IPS-20b (cell line): ENCODE measurements at regions not wholly inside any gene's neighbourhood (a gene's known extent, or its start where the extent isn't known, plus 50 kb on each side); places are given as distances from the start of the nearest gene placed in this dataset.

ENCODE experiments used
- H3K27ac ChIP-seq: one replicate; pipeline ENCODE4 v1.5.1; 2013; ENCODE audit warnings: low read length
- H3K27me3 ChIP-seq: 2 replicates; pipeline ENCODE4 v1.6.1; 2013; ENCODE audit warnings: mild to moderate bottlenecking, low read length, inconsistent platforms; ENCODE audit not compliant: insufficient read depth
- H3K36me3 ChIP-seq: 2 replicates; pipeline ENCODE4 v1.6.1; 2013; ENCODE audit warnings: low read depth, mild to moderate bottlenecking, inconsistent platforms, low read length, moderate library complexity; ENCODE audit not compliant: insufficient read depth
- H3K4me1 ChIP-seq: 2 replicates; pipeline ENCODE4 v1.6.1; 2013; ENCODE audit warnings: mild to moderate bottlenecking, control low read depth, inconsistent platforms, low read length, moderate library complexity; ENCODE audit not compliant: insufficient read depth
- H3K4me3 ChIP-seq: 2 replicates; pipeline ENCODE4 v1.5.1; 2013; ENCODE audit warnings: mild to moderate bottlenecking, low read length, inconsistent platforms
- H3K9ac ChIP-seq: 2 replicates; pipeline ENCODE4 v1.6.1; 2013; ENCODE audit warnings: low read depth, mild to moderate bottlenecking, inconsistent platforms, low read length, moderate library complexity
- H3K9me3 ChIP-seq: 2 replicates; pipeline ENCODE4 v1.6.1; 2013; ENCODE audit warnings: mild to moderate bottlenecking, low read depth, low read length, inconsistent platforms; ENCODE audit not compliant: insufficient read depth

DNA sequence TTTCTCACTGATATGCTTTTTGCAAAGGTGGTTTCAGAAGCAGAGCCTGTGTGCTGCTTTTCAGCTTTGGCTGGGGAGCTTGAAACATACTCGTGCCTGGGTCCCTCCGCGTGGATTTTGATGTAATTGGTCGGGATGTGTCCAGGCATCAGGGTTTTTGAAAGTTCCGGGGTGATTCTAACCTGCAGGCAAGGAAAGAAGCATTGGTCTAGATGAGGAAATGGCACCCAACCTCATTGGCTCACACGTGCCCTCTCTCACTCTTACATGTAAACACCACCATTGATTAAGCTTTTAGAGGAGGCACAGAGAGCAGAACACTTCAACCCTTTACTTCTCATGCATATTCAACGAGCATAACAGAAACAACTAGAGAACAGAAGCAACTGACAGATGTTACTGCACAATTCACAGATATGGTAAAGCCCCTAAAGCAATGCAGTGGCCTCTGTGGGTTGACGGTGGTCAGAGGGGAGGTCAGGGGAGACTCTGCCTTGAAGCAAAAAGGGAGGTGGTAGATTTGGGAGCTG lies 112.1 kb downstream of the TLR5 start:
- H3K4me1 ChIP-seq = peaks cover 35% of the 10 kb centered on the region
- peak overlapping the region; percentile 87 for H3K9ac ChIP-seq
- H3K27me3 ChIP-seq = no peaks in the 10 kb centered on the region
- peak overlapping the region; percentile 73 for H3K4me3 ChIP-seq
- H3K9me3 ChIP-seq = no peaks in the 10 kb centered on the region
- peaks cover 3% of the 10 kb centered on the region; the same call in 1 of the 2 replicates for H3K36me3 ChIP-seq
- peak overlapping the region; percentile 99 for H3K27ac ChIP-seq

DNA sequence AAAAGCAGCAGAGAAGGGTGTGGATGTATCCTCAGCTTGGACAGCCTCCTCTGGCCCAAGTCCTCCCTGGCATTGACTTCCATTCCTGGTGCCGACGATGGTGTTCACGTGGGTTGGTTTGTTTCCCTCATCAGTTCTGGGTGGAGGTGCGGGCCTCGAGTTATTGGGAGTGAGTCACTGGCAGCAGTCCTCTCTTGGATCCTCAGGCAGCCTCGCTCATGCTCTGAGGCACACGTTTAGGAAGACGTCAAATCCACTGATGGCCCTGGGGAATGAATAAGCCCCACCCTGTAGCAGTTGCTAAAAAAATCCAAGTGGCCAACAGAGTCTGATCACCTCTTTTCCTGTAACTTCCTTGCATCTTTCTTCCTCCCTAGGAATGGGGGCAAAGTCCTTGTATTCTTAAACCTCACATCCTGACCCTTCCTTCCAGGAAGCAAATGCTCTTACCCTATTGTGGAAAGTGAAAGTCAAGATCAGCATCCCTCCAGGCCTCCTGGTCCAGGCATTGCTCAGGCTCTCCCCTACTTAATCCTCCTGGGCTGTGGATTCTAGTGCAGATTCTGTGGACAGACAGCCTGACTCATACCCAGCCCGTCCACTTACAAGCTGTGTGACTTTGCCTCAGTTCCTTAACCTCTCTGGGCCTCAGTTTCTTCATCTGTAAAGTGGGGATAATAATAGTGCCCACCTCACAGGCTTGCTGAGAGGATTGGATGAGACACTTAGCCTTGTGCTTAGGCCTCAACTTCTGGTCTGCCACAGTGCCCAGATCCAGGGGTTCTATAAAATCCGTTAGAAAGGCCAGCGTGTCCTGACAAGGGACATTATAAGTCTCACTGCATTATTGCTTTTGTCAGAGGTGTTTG lies 111.1 kb downstream of the TLR5 start:
- H3K4me3 ChIP-seq = peak overlapping the region; percentile 73; the same call in 1 of the 2 replicates
- peak overlapping the region; percentile 99 for H3K27ac ChIP-seq
- H3K9ac ChIP-seq = peak overlapping the region; percentile 87; the same call in 1 of the 2 replicates
- no peaks in the 10 kb centered on the region for H3K9me3 ChIP-seq
- H3K4me1 ChIP-seq = peaks cover 35% of the 10 kb centered on the region
- H3K27me3 ChIP-seq = no peaks in the 10 kb centered on the region
- H3K36me3 ChIP-seq = no peaks in the 10 kb centered on the region

DNA sequence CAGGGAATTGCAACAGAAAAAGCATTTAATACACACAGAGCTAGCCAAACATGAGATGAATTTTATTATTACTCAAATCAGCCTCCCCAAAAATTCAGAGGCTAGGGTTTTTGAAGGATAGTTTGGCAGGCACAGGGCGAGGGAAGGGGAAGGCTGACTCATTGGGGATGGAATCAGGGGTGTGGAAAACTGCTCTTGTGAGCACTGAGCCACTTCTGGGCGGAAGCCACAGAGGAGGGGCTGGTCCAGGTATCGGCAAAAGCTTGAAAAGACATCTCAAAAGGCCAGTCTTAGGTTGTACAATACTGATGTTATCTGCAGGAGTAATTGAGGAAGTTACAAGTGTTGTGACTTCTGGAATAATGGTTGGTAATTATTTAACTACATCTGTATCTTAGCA lies 109.4 kb downstream of the TLR5 start:
- Histone ChIP-seq H3K36me3 (no peaks in the 10 kb centered on the region), H3K4me3 (no peak overlapping the region), H3K27me3 (no peaks in the 10 kb centered on the region), H3K9ac (no peak overlapping the region), H3K9me3 (no peaks in the 10 kb centered on the region), H3K4me1 (peaks cover 35% of the 10 kb centered on the region), H3K27ac (no peak overlapping the region)

DNA sequence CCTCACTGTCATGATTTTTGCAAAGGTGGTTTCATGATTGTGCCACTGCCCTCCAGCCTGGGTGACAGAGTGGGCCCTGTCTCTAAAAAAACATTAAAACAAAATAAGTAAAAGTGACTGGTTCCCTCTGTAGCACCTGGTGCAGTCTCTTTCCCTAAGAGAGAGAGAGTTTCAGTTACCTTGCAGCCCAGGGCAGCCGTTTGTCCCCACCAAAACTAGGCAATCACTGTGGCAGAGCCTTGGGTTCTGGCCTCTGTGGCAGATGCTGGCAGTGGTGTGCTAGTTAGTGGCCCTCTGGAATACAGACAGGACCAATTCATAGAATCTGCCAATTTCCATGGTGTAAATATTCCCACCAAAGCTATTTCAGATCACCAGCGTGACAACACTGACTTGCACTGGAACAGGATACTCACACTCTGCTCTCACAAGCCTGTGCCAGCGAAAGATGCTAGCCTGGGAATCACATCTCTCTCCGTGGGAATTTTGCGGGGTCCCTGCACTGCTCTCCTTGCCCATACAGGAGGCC lies 108.7 kb downstream of the TLR5 start:
- Histone ChIP-seq H3K27me3 (no peaks in the 10 kb centered on the region), H3K9ac (peak overlapping the region; percentile 0; the same call in 1 of the 2 replicates), H3K4me3 (no peak overlapping the region), H3K9me3 (no peaks in the 10 kb centered on the region), H3K4me1 (peaks cover 35% of the 10 kb centered on the region), H3K27ac (no peak overlapping the region), H3K36me3 (no peaks in the 10 kb centered on the region)

DNA sequence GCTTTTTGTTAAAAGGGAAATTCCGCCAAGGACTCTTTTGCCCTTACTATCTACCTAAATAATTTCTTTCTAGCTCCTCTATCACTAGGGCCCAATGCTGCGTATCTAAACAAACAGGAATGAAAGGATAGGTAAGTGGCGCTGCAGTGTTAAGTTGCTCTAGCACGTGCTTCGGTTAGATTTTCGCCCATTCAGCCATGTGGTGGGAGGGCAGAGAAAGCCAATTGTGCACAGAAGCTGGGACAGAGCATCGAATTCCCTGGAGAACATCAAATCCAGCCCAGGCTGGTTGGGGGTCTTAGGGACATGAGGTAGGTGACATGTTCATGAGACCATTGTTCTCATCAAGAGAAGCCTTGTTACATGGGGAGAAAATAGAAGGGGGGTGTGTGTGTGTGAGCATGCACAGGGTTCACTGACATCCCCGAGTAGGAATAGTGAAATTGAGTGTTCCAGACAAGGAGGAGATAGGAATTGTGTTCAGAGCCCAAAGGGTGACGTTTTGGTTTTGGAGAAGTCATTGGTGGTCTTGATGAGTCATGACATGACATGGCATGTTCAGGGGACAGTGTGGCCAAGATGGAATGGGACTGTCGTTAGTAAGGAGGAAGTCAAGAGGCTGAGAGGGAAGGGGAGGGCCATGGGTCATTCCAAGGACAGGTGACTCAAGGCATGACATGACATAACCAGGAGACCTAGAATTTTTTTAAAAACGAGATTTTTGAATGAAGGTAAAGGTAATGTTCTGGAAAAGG lies 107.1 kb downstream of the TLR5 start:
- H3K36me3 ChIP-seq = no peaks in the 10 kb centered on the region
- H3K4me3 ChIP-seq = no peak overlapping the region
- no peaks in the 10 kb centered on the region for H3K27me3 ChIP-seq
- H3K4me1 ChIP-seq = peaks cover 29% of the 10 kb centered on the region
- no peaks in the 10 kb centered on the region for H3K9me3 ChIP-seq
- no peak overlapping the region for H3K27ac ChIP-seq
- no peak overlapping the region for H3K9ac ChIP-seq

DNA sequence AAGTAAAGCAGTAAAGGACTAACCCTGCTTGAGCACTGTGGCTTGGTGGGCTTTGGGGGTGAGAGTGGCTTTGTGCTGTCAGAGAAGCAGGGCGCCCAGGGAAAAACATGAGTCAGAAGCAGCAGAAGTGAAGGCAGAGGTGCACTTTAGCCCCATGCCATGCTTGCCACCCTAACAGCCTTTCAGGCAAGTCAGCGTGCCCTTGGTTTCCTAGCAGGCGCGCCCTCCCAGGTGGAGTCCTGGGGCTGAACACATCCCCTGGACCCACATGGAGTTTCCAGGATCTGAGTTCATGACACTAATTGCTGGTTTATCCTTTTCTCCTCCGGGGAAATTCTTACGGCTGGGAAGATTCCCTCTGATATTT lies 106.6 kb downstream of the TLR5 start:
- H3K9me3 ChIP-seq = no peaks in the 10 kb centered on the region
- H3K9ac ChIP-seq = no peak overlapping the region
- no peaks in the 10 kb centered on the region for H3K36me3 ChIP-seq
- peaks cover 26% of the 10 kb centered on the region for H3K4me1 ChIP-seq
- H3K27me3 ChIP-seq = no peaks in the 10 kb centered on the region
- no peak overlapping the region for H3K4me3 ChIP-seq
- no peak overlapping the region for H3K27ac ChIP-seq

DNA sequence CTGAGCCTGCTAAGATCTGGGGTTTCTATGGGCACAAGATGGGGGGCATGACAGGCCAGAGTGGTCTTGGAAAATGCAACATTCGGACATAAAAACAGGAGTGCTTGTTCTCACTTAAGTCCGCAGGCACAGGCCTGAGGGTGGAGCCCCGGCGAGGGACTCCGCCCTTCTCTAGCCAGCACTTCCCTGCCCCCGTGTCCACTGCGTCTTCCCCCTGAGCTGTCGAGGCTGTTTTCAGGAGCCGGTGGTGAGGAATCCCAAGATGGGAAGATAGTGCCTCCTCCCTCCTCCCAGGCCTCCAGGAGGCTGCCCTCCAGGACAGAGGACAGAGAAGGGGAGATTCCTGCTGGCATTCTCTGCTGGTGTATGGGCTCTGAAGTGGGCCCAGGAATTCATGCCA lies 105.2 kb downstream of the TLR5 start:
- H3K36me3 ChIP-seq = no peaks in the 10 kb centered on the region
- H3K9ac ChIP-seq = no peak overlapping the region
- H3K9me3 ChIP-seq = no peaks in the 10 kb centered on the region
- H3K4me3 ChIP-seq = no peak overlapping the region
- no peaks in the 10 kb centered on the region for H3K27me3 ChIP-seq
- H3K27ac ChIP-seq = no peak overlapping the region
- H3K4me1 ChIP-seq = peaks cover 18% of the 10 kb centered on the region

DNA sequence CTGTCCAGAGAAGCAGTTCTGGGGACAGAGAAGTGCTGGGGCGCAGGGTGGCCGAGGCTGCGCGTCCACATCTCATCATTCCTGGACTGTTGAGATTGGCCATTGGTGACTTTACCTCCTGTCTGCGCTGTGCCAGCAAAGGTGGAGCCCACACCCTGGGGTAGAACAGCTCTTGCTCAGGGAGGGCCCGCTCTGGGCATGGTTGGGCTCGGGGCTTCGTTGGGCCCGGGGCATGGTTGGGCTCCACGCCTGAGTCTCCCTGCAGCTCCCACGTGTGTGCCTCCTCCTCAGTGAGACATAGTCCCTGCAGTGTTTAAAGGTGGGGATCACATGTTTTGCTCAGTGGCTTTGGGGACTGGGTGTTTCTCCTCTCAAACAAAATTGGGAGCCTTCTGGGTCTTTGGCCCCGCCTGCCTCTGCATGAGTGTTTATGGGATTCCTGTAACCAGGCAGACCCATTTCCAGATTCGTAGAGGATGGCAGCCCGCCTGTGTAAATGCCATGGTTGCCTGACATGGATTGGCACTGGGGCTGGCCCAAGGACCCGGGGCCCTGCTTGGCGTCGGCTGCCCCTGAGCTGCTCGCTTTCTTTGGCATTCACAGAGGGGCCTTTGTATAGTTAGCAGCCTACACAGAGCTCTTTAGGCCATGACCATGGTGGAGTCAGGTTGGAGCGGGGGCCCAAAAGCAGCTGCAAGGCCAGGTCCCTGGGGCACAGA lies 104.6 kb downstream of the TLR5 start:
- Histone ChIP-seq H3K4me3 (no peak overlapping the region), H3K4me1 (peaks cover 12% of the 10 kb centered on the region; the same call in 1 of the 2 replicates), H3K36me3 (no peaks in the 10 kb centered on the region), H3K9me3 (no peaks in the 10 kb centered on the region), H3K9ac (no peak overlapping the region), H3K27ac (no peak overlapping the region), H3K27me3 (no peaks in the 10 kb centered on the region)

DNA sequence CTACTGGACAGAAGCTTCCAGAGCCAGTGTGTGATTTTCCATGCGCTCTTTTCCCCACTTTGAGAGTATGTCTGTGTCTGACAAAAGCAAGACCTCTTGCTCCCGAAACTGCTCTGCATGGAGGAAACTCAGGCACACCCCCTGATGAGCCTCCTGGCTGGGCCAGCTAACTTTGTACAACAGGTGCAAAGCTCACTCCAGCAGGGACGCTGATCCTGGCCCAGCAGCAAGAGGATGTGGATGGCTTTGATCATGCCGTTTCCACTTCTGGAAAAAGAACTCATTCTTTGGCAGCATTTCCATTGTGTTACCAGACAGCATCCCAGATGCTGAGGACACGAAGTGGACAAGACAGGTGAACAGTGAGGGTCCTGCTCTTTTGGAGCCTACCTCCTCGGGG lies 103.1 kb downstream of the TLR5 start:
- Histone ChIP-seq H3K9me3 (peaks cover 4% of the 10 kb centered on the region; the same call in 1 of the 2 replicates), H3K27ac (no peak overlapping the region), H3K36me3 (no peaks in the 10 kb centered on the region), H3K4me3 (no peak overlapping the region), H3K27me3 (no peaks in the 10 kb centered on the region), H3K4me1 (peaks cover 11% of the 10 kb centered on the region; the same call in 1 of the 2 replicates), H3K9ac (no peak overlapping the region)

DNA sequence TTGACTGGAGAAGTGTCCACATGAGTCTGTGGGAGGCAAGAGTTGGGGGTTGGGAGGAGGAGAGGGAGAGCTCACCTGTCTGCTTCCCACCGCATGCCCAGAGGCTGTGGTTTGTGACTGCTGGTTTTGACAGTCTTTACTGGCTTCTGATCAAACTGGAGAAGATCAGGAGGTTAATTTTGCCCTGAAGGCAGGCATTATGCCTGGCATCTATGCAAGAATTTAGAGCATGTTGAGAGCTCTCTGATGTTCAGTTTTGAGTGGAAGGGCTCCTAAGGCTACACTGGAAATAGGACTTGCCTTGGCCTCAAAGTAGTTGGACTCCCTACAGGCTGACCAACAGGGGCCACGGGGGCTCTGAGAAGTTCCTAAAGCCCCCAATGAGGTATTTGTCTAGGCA lies 101.6 kb downstream of the TLR5 start:
- no peaks in the 10 kb centered on the region for H3K27me3 ChIP-seq
- H3K9ac ChIP-seq = no peak overlapping the region
- no peak overlapping the region for H3K27ac ChIP-seq
- peaks cover 16% of the 10 kb centered on the region for H3K9me3 ChIP-seq
- H3K36me3 ChIP-seq = 0 out of 2 replicates have a peak, but pooled peaks cover under 1% of the 10 kb centered on the region
- H3K4me1 ChIP-seq = peaks cover 8% of the 10 kb centered on the region; the same call in 1 of the 2 replicates
- no peak overlapping the region for H3K4me3 ChIP-seq
